Esophagus mucosa (tissue), 1 donor: ENCODE measurements at regions not wholly inside any gene's neighbourhood (a gene's known extent, or its start where the extent isn't known, plus 50 kb on each side); places are given as distances from the start of the nearest gene placed in this dataset.
A peak's percentile ranks its signal among the peaks of the same experiment; 100 is the strongest.

Source experiments
- ATAC-seq: fragments of 200-7000 bp; cut with Tn5 transposase; one replicate; pipeline ENCODE4 v1.9.1; 2020
- donor health status: DM: yes; HTN: yes; CAD: no.

DNA sequence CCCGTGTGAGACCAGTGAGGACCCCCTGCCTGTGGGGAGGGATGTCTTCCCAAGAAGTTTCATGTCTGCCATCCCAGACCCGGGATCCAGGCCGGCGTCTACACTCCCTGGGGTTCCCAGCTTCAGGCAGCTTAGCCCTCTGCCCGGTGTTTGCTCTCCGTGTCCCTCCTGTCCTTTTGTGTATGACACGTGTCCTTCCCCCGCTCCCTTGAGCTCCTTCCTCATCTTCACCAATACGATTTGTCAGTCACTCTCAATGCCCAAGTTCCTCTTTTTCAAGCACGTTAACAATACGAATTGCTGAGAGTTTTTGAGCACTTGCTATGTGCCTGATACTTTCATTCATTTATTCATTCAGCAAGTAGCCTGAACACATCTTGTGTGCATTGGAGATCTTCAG lies 115.6 kb upstream of the PTPN1 start:
- no peak for ATAC-seq

DNA sequence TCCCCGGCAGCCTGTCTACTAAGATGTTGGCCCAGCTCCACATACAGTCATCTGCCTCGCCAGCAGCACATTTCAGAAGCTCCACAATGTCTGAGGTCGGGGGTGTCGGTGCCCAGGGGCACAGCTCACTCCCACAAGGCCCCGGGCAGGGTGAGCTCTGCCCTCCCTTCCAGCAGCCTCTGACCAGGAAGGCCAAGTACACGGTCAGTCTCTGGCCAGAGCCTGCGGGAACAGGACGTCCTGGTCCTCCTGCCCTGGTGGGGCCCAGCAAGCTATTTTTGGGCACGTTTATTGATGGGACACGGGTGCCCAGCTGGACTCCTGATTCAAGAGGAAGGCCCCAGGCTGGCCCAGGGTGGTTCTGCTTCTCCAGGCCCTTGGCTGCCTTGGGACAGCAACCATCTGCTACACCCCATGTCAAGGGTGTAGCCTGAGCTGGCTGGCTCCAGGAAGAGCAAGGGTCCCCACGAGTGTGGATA lies 114.9 kb upstream of the PTPN1 start:
- ATAC-seq, result peak; percentile 45

DNA sequence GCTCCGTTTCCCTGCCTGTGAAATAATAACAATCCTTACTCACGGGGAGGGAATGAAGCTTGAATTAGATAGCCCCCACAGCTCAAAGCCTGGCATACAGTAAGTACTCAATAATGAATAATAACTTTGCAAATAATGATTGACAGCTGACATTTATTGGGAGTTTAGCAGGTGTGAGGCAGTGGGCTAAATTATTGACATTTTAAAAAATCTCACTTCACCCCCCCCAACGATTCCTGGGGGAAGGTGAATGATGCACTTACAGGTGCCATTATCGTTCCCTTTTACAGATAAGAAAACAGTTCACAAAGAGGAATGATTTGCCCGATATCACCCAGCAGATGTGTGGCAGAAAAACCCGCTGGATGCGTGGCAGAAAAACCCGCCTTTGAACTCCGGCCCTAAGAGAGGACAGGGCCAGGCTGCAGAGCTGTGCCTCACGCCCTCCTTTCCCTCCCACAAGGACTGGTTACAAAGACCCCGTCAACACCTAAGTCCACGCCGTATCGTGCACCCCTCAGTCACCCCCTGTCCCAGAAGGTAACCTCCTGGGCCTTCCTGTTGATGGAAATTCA lies 114.2 kb upstream of the PTPN1 start:
- no peak for ATAC-seq

DNA sequence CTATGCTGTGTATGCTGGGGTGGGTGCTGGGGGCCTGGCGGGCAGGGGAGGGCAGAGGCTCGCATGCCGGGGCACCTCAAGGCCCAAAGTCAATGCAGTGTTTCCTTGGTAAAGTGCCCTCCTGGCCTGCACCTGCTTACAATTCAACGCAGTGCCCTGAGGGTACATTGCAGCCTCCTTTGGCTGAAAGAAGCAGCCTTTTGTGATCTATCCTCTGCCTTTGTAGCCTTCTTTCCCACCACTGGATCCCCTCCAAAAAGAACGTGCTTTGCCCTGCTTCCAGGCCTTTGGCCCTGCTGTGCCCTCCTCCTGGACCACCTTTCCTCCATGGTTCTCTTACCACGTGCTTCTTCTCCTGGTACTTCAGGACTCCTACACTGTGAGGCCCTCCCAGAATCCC lies 113.6 kb upstream of the PTPN1 start:
- no peak for ATAC-seq

- ATAC-seq, result no peak
Measured at GRCh38 chr20:50397058-50397457, 113.1 kb upstream of the PTPN1 start.

DNA sequence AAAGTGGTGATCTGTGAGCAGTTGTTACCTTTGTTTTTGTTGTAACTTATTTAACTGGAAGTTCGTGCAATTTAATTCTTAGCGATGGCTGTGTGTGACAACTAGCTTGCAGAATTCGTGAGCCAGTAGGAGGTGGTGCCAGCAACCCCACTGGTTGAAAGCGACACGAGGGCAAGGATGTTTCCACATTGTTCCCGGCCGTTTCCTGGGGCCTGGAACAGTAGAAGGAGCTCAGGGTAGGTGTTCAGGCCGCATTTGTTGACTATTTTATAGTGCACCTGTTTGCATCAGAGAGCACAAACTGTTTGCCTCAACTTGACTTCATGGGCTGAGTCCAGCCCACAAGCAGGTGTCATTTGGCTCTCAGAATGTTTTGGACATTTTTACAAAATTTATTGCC lies 112.1 kb upstream of the PTPN1 start:
- ATAC-seq, result no peak

DNA sequence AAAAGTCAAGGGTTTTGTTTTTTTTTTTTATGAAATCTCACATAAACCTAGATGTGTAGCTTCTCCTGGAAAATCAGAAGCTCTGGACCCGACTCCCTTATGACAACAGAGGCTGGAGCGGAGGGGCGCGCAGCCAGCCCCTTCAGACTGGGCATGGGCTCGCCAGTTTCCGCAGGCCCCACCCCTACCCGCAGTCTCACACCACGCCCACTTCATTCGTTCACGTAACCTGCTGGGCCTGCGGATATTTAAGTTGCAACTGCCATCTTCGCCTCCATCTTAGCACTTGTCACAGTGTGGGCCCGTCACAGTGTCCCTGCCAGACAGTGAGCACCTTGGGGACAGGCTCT lies 111.7 kb upstream of the PTPN1 start:
- no peak for ATAC-seq

DNA sequence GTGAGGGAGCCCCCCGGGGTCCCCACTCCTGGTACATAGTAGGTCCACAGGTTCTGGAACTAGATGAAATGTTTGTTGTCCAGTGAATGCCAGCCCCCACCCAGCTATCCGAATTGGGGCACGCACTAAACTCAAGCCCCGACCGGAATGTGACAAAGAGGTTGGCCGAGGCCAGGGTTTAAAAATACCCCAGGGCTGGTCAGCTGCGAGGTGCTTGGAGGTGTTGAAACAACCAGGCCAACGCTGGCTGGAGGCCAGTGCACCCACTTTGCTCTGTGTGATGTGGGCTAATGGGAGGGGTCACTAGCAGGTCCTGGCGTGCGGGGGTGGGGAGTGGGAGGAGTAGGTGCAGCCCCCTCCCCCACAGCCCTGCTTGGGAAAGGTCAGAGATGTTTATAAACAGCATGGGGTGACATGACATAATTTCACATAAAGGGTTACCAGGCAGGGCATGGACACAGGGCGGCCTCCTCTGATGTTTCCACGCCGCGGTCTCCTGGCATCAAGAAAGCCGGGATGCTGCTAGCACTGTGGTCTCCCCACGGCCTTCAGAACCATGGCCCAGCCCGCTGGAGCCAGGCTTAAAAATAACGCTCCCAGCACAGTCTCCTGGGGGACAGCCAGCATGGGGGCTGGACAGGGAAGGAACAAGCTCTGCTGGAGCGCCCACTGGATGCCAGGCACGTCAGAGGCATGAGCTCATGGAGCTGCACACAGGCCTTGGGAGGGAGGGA lies 111.2 kb upstream of the PTPN1 start:
- peak; percentile 12 for ATAC-seq

GRCh38 chr20:50399555-50399916 lies 110.6 kb upstream of the PTPN1 start:
- no peak for ATAC-seq

DNA sequence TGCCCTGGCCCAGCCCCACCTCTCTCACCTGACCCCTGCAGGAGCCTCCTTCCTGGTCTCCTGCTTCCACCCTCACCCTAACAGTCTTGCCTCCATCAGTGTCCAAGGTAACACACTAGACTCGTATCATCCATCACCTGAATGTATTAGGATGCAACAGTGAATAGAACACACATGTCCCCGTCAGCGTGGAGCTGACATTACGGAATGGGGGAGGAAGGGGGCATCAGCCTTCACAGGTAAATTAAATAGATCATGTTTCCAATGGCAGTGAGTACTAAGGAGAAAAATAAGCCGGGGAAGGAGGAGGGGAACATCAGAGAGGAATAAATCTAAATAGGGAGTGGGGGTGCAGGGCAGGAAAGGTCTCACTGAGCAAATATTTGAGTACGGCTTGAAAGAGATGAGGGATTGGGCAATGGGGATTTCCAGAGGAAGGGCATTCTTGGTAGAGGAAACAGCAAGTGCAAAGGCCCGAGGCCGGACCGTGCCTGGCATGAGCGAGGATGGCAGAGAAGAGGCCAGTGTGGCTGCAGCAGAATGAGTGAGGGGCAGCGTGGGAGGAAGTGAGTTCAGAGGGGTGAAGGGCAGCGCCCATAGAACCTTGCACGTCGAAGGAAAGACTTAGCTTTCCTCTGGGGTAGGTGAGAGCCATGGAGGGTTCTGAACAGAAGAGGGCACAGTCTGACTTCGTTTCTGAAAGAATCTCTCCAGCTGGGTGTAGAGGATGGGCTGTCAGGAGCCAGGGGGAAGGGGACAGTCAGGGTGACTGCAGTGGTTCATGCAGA lies 110.1 kb upstream of the PTPN1 start:
- ATAC-seq, result no peak

DNA sequence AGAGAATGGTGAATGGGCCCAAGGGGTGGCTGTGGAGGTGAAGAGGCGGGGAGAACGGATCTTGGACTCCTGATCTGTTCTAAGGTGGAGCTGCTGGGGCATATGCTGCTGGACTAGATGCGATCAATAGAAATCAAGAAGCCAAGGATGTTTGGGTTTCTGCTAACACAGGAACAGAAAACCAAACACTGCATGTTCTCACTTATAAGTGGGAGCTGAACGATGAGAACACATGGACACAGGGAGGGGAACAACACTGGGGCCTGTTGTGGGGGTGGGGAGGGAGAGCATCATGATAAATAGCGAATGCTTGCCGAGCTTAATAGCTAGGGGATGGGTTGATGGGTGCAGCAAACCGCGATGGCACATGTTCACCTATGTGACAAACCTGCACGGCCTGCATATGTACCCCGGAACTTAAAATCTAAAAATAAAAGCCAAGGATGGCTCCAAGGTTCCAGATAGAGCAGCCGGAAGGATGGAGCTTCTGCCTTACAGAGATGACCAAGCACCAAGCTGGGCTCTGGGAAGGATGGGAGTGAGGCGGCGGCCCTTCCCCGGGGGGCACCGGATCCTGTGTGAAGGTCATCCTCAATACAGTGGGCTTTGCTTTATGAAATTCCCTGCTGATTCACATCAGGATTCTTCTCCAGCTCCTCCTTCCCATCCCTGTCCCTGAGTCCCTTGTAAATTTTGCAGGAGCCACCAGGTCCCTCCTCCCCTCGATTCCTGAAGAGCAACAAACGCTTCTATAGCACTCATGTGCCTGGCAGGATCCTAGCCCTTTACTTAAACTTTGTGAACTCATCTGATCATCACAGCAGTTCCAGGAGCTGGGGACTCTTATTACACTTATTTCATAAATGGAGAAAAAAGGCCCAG lies 109.2 kb upstream of the PTPN1 start:
- ATAC-seq, result no peak

- ATAC-seq, result no peak
Measured at GRCh38 chr20:50401587-50402418, 108.4 kb upstream of the PTPN1 start.

DNA sequence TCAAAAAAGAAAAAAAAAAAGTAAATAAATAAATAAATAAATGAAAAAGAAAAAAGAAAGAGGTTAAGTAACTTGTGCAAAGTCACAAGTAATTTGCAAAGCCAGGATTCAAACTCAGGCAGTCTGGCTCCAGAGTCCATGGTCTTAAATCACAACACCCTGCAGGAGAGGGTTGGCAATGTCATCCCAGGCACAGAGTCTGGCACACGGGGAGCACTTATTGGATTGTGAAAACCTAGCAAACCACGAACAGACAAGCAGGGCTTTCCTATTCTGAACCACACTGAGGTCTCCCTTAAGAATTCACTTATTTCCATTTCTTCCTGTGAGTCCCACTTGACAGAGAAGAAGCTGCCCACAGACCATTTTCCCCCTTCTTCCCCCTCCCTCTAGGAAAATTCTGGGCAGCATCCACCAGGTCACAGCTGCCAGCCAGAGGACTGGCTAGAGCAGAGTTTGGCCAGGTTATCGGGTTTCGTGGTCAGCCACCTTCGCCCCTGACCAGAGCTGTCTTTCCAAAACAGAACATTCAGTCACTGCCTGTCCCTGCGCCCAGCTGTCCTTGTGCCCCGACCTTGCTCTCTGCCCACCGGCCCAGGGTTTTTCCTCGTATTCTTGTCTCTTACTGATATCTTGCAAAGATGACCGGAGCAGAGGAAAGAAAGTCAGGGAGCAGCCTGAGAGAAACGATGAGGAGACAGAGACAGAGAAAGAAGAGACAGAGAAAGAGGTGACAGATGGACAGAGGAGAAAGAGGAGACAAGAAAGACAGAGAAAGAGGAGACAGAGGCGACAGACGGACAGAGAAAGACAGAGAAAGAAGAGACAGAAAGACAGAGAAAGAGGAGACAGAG lies 106.4 kb upstream of the PTPN1 start:
- no peak for ATAC-seq

DNA sequence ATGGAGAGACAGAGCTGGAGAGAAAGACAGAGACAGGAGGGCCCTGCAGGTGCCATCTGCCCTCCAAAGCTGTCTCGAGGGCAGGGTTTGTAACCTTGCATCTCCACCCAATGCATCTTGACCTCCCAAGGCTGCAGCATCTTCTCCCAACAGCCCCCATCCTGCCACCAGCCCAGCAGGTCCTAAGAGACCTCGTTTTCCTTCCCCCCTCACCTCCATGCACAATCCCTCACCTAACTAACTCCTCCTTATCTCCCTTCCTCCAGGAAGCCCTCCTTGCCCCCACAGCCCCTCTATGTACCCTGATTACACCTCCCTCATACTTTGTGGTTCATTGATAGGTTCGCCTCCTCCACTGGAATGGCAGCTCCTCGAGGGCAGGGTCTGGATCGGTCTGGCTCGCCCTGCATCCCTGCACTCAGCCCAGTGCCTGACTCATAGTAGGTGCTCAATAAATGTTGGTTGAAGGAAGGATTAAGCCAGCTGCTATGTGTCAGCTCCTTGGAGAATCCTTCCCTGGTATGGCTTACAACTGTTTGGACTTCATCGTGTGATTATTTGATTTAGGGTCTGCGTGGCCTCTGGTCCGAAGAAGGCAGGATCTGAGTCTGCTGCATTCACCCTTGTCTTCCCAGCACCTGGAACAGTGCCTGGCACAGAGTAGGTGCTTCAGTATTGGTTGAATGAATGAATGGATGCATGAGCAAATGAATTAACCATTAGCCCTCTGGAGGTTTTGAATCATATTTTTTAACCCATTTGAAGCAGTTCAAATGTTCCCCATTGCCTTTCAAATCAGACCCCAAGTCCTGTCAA lies 105.6 kb upstream of the PTPN1 start:
- ATAC-seq, result no peak

DNA sequence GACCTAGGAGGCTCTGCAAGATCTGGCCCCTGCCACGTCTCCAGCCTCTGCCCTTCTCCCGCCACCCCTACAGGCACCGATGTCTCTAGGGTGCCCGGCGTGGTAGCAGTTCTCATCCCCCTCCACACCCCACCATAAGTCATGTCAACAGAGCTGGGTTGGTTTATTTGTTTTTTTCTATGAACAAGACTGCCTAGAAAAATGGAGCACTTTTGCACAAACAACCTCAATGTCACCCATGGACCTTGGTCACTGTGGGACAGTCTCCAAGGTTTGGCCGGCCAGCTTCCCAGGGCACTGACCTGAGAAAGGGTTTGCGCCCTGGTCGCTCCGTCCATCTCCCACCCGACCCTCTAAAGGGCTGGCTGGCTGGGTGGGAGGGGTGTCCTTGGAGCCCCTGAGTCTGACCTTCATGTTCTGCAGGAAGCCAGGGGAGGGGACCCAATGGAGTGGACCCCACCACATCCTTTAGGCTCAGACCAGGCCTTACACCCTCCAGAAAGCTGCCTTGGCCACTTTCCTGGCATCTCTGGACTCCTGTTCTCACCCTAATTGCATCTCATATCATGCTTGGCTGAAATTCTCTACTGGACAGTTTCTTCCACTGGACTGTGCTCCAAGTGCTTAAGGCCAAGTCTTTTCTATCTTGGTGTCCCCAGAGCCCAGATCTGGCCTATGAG lies 104.8 kb upstream of the PTPN1 start:
- ATAC-seq, result no peak

- ATAC-seq, result no peak
Measured at GRCh38 chr20:50405915-50406609, 104.1 kb upstream of the PTPN1 start.

DNA sequence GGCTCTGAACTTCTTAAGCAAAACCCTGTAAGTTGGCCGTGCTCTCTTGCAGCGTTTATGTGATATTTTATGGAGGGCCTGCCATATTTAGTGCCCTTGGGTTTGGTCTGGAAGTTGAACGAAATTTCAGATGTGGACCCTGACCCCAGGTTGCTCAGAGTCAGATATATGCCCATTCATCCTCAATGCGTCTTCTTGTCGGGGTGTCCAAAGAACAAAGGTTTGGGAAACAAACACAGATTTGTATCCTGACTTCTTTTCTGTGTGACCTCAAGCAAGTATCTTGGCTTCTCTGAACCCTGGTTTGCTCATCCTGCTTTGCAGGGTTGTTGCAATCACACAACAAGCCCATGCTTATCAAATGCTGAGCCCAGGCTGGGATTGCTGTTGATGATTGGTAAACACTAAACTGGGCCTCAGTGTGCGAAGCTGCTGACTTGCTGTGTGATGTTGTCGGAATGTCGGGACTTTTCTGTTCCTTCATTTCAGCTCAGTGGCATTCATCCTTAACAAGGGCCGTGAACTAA lies 103.5 kb upstream of the PTPN1 start:
- ATAC-seq, result no peak

- no peak for ATAC-seq
Measured at GRCh38 chr20:50408526-50409364, 101.4 kb upstream of the PTPN1 start.
